Kidney (tissue), 13 donors: ENCODE measurements at regions not wholly inside any gene's neighbourhood (a gene's known extent, or its start where the extent isn't known, plus 50 kb on each side); places are given as distances from the start of the nearest gene placed in this dataset.

Source experiments
- DNase-seq, 5 donors: peaks; one replicate each; pipeline ENCODE4 v3.0.0-alpha.2; 2013 to 2020
- FAIRE-seq: peaks from 2 replicates; lab custom pipeline; 2012; peaks lifted over from hg19 to GRCh38; lab: Jason Lieb, UNC
- H3K27ac ChIP-seq, 2 donors: one replicate each; pipeline ENCODE4 v1.7.0; 2013; ENCODE audit warnings: low read depth in 2 of 2, low read length in 2 of 2, inconsistent platforms in 1 of 2
- H3K27me3 ChIP-seq: one replicate; pipeline ENCODE4 v1.7.1; 2013; ENCODE audit warnings: low read length, inconsistent platforms; ENCODE audit not compliant: control insufficient read depth, insufficient read depth
- H3K36me3 ChIP-seq, 3 donors: one replicate each; pipeline versions ENCODE4 v1.7.0 to v1.7.1; 2013; ENCODE audit warnings: low read length in 3 of 3, control low read depth in 1 of 3, inconsistent platforms in 1 of 3; ENCODE audit not compliant: insufficient read depth in 3 of 3, control insufficient read depth in 2 of 3
- H3K4me1 ChIP-seq, 3 donors: one replicate each; pipeline versions ENCODE4 v1.7.0 to v1.7.1; 2013; ENCODE audit warnings: low read length in 3 of 3, inconsistent platforms in 1 of 3, low read depth in 1 of 3; ENCODE audit not compliant: control insufficient read depth in 2 of 3, insufficient read depth in 2 of 3
- H3K4me3 ChIP-seq, 3 donors: one replicate each; pipeline versions ENCODE4 v1.7.0 to v1.8.1; 2013; ENCODE audit warnings: low read length in 3 of 3, control low read depth in 1 of 3, inconsistent platforms in 1 of 3
- H3K9ac ChIP-seq, 3 donors: one replicate each; pipeline versions ENCODE4 v1.7.0 to v1.7.1; 2013; ENCODE audit warnings: low read length in 3 of 3, control low read depth in 1 of 3, inconsistent platforms in 1 of 3
- H3K9me3 ChIP-seq, 3 donors: one replicate each; pipeline versions ENCODE4 v1.7.0 to v1.7.1; 2013; ENCODE audit warnings: low read length in 3 of 3, control low read depth in 1 of 3, inconsistent platforms in 1 of 3; ENCODE audit not compliant: control insufficient read depth in 2 of 3, insufficient read depth in 1 of 3
- CTCF ChIP-seq: IDR thresholded peaks from 3 replicates; pipeline ENCODE4 v1.5.1; 2012; ENCODE audit warnings: mild to moderate bottlenecking, moderate library complexity, borderline replicate concordance; ENCODE audit not compliant: insufficient read depth; ENCODE audit errors: extremely low read depth
- intact Hi-C: fragments of 100-400 bp; cut with DNase I; formaldehyde crosslinking; loops from one replicate; pipeline ENCODE4 v1.11.1; 2022
- donor health status: control.
- donor health status: control.
- donor health status: control.
- donor health status: control.
- donor health status: control.
- donor health status: DM: yes; HTN: yes; CAD: no.
- donor health status: Normal renal cell carcinoma (clear cell type).

GRCh38 chr3:164144824-164145223 lies 933.5 kb downstream of the SI start:
- intact Hi-C loops: no loop called here
- no peak for TF ChIP-seq CTCF
- FAIRE-seq (no peak), DNase-seq (no peak)
- Histone ChIP-seq H3K27ac (no peak overlapping the region), H3K9ac (no peak overlapping the region), H3K4me1 (no peaks in the 10 kb centered on the region), H3K36me3 (no peaks in the 10 kb centered on the region), H3K9me3 (peaks cover 0 to 13% (median 0%) of the 10 kb centered on the region in 3 donors), H3K4me3 (no peak overlapping the region), H3K27me3 (no peaks in the 10 kb centered on the region)

DNA sequence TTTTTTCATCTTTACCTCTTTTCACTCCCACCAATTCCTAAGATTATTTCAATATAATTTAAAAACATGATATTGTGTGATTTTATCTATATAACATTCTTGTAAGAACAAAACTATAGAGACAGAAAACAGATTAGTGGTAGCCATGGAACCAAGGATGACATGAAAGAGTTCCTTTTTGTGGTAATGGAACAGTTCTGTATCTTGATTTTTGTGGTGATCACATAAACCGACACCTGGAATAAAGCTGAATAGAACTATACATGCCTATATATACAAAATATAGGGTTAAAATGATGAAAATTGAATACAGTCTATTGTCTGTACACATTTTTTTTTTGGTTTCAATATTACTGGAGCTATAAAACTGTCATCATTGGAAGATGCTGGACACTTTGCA lies 945.4 kb downstream of the SI start:
- intact Hi-C loops: no loop called here
- no peak for DNase-seq
- Histone ChIP-seq H3K27me3 (no peaks in the 10 kb centered on the region), H3K4me1 (no peaks in the 10 kb centered on the region), H3K9ac (no peak overlapping the region), H3K27ac (no peak overlapping the region), H3K9me3 (no peaks in the 10 kb centered on the region), H3K4me3 (no peak overlapping the region), H3K36me3 (no peaks in the 10 kb centered on the region)
- FAIRE-seq: no peak
- TF ChIP-seq CTCF: no peak

- Histone ChIP-seq H3K27me3 (no peaks in the 10 kb centered on the region), H3K9ac (no peak overlapping the region), H3K27ac (no peak overlapping the region), H3K4me3 (no peak overlapping the region), H3K4me1 (no peaks in the 10 kb centered on the region), H3K36me3 (no peaks in the 10 kb centered on the region), H3K9me3 (no peaks in the 10 kb centered on the region)
- intact Hi-C loops: no loop called here
- no peak for TF ChIP-seq CTCF
- FAIRE-seq (no peak), DNase-seq (peak in 1 of 5 donors; percentile 51)
Measured at GRCh38 chr3:164113371-164114332, 964.6 kb downstream of the SI start.
